ENCODE measurements at regions not wholly inside any gene's neighbourhood (a gene's known extent, or its start where the extent isn't known, plus 50 kb on each side); places are given as distances from the start of the nearest gene placed in this dataset.

GRCh38 chr2:155350783-155351580 lies 652.5 kb downstream of the KCNJ3 start:
- ATAC-seq (no peak), DNase-seq (ENCODE audit: low read depth in 1 of 2, low spot score in 1 of 2) (no peak), FAIRE-seq (no peak)
- Histone ChIP-seq H3K4me2 (no peak overlapping the region), H3K27ac (no peak overlapping the region), H3K4me1 (no peaks in the 10 kb centered on the region), H3K9me3 (no peaks in the 10 kb centered on the region), H3K4me3 (no peak overlapping the region)
- POLR2A ChIA-PET = no interaction called here
- CTCF ChIA-PET = no interaction called here
- no peak for TF ChIP-seq RFX5 (IDR thresholded peaks at IDR 0.05)
- TF ChIP-seq GATA3 (IDR thresholded peaks at IDR 0.05; ENCODE audit: borderline replicate concordance) = no peak
- no peak for TF ChIP-seq JUN (IDR thresholded peaks at IDR 0.05)
- no peak for TF ChIP-seq RCOR1 (IDR thresholded peaks at IDR 0.05; ENCODE audit: low read depth, low read length)
- no peak for TF ChIP-seq SMC3 (IDR thresholded peaks at IDR 0.05)
- TF ChIP-seq ELK1 (IDR thresholded peaks at IDR 0.05; ENCODE audit: low read depth, low read length) = no peak
- TF ChIP-seq ZNF302 (CRISPR knock-in tag; IDR thresholded peaks at IDR 0.05) = no peak
- 57% methylated on average over 16 of the region's 17 CpGs for WGBS (ENCODE audit: missing lambda C conversion rate)

DNA sequence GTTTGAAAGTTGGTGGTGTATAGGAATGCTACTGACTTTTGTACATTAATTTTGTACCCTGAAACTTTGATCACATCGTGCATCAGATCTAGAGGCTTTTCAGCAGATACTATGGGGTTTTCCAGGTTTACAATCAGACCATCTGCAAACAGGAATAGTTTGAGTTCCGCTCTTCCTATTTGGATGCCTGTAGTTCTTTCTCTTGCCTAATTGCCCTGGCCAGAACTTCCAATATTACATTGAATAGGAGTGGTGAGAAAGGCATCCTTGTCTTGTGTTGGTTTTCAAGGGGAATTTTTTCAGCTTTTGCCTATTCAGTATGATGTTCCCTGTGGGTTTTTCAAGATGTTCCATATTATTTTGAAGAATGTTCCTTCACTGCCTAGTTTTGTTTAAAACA lies 633.5 kb downstream of the KCNJ3 start:
- Histone ChIP-seq H3K27ac (no peak overlapping the region), H3K4me2 (no peak overlapping the region), H3K9me3 (no peaks in the 10 kb centered on the region), H3K4me1 (no peaks in the 10 kb centered on the region), H3K4me3 (no peak overlapping the region)
- DNase-seq (ENCODE audit: low read depth in 1 of 2, low spot score in 1 of 2) = no peak
- no peak for TF ChIP-seq MYC (IDR thresholded peaks at IDR 0.05; ENCODE audit: borderline replicate concordance, low read length)
- no peak for TF ChIP-seq KDM5A (IDR thresholded peaks at IDR 0.05)
- TF ChIP-seq ZC3H11A (IDR thresholded peaks at IDR 0.05) = no peak
- TF ChIP-seq ZFP36 (IDR thresholded peaks at IDR 0.05; ENCODE audit: borderline replicate concordance, partially characterized antibody) = no peak
- no peak for TF ChIP-seq JUNB (IDR thresholded peaks at IDR 0.05)
- no peak for TF ChIP-seq EHMT2 (IDR thresholded peaks at IDR 0.05; ENCODE audit: low read depth)
- TF ChIP-seq, protein P1, sequence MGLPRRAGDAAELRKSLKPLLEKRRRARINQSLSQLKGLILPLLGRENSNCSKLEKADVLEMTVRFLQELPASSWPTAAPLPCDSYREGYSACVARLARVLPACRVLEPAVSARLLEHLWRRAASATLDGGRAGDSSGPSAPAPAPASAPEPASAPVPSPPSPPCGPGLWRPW (IDR thresholded peaks at IDR 0.05) = no peak
- TF ChIP-seq USF2 (IDR thresholded peaks at IDR 0.05) = no peak
- TF ChIP-seq, protein P2, sequence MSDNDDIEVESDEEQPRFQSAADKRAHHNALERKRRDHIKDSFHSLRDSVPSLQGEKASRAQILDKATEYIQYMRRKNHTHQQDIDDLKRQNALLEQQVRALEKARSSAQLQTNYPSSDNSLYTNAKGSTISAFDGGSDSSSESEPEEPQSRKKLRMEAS (IDR thresholded peaks at IDR 0.05) = no peak
- no peak for TF ChIP-seq CHD4 (IDR thresholded peaks at IDR 0.05; ENCODE audit: borderline replicate concordance)
- TF ChIP-seq RCOR1 (IDR thresholded peaks at IDR 0.05; ENCODE audit: low read depth, low read length) = no peak
- ChIA-PET CTCF (no interaction called here), POLR2A (no interaction called here)
- 54% methylated on average over 2 of the region's 2 CpGs for WGBS (ENCODE audit: missing lambda C conversion rate)
- no peak for FAIRE-seq
- ATAC-seq = no peak

GRCh38 chr2:155320236-155320635 lies 621.7 kb downstream of the KCNJ3 start:
- no peak for ATAC-seq
- CTCF ChIA-PET = no interaction called here
- WGBS (ENCODE audit: missing lambda C conversion rate) = 24% methylated on average over 1 of the region's 1 CpG
- H3K4me2 ChIP-seq = no peak overlapping the region
- DNase-seq (ENCODE audit: low read depth in 1 of 2, low spot score in 1 of 2) = no peak
- no peaks in the 10 kb centered on the region for H3K4me1 ChIP-seq
- POLR2A ChIA-PET = no interaction called here
- no peak overlapping the region for H3K4me3 ChIP-seq
- no peak for FAIRE-seq
- H3K27ac ChIP-seq = no peak overlapping the region
- H3K9me3 ChIP-seq = no peaks in the 10 kb centered on the region
- TF ChIP-seq, protein P3, sequence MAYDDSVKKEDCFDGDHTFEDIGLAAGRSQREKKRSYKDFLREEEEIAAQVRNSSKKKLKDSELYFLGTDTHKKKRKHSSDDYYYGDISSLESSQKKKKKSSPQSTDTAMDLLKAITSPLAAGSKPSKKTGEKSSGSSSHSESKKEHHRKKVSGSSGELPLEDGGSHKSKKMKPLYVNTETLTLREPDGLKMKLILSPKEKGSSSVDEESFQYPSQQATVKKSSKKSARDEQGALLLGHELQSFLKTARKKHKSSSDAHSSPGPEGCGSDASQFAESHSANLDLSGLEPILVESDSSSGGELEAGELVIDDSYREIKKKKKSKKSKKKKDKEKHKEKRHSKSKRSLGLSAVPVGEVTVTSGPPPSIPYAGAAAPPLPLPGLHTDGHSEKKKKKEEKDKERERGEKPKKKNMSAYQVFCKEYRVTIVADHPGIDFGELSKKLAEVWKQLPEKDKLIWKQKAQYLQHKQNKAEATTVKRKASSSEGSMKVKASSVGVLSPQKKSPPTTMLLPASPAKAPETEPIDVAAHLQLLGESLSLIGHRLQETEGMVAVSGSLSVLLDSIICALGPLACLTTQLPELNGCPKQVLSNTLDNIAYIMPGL (CRISPR knock-in tag; IDR thresholded peaks at IDR 0.05; ENCODE audit: borderline replicate concordance) = no peak
- no peak for TF ChIP-seq HOXA7 (CRISPR knock-in tag; IDR thresholded peaks at IDR 0.05)
- TF ChIP-seq, protein P4, sequence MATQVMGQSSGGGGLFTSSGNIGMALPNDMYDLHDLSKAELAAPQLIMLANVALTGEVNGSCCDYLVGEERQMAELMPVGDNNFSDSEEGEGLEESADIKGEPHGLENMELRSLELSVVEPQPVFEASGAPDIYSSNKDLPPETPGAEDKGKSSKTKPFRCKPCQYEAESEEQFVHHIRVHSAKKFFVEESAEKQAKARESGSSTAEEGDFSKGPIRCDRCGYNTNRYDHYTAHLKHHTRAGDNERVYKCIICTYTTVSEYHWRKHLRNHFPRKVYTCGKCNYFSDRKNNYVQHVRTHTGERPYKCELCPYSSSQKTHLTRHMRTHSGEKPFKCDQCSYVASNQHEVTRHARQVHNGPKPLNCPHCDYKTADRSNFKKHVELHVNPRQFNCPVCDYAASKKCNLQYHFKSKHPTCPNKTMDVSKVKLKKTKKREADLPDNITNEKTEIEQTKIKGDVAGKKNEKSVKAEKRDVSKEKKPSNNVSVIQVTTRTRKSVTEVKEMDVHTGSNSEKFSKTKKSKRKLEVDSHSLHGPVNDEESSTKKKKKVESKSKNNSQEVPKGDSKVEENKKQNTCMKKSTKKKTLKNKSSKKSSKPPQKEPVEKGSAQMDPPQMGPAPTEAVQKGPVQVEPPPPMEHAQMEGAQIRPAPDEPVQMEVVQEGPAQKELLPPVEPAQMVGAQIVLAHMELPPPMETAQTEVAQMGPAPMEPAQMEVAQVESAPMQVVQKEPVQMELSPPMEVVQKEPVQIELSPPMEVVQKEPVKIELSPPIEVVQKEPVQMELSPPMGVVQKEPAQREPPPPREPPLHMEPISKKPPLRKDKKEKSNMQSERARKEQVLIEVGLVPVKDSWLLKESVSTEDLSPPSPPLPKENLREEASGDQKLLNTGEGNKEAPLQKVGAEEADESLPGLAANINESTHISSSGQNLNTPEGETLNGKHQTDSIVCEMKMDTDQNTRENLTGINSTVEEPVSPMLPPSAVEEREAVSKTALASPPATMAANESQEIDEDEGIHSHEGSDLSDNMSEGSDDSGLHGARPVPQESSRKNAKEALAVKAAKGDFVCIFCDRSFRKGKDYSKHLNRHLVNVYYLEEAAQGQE (IDR thresholded peaks at IDR 0.05) = no peak
- no peak for TF ChIP-seq EHF (CRISPR knock-in tag; IDR thresholded peaks at IDR 0.05)
- no peak for TF ChIP-seq ZFP36 (IDR thresholded peaks at IDR 0.05; ENCODE audit: borderline replicate concordance, partially characterized antibody)
- TF ChIP-seq ZNF302 (CRISPR knock-in tag; IDR thresholded peaks at IDR 0.05) = no peak
- TF ChIP-seq CHD2 (IDR thresholded peaks at IDR 0.05; ENCODE audit: low read length, partially characterized antibody) = no peak
- TF ChIP-seq MAFK (IDR thresholded peaks at IDR 0.05; ENCODE audit: partially characterized antibody) = no peak
- TF ChIP-seq ELK1 (IDR thresholded peaks at IDR 0.05; ENCODE audit: low read depth, low read length) = no peak
- TF ChIP-seq, protein P1 (IDR thresholded peaks at IDR 0.05) = no peak

Measured in A549 (cell line).